Cerebellar nuclear complex (tissue), 1 donor: ENCODE measurements at regions not wholly inside any gene's neighbourhood (a gene's known extent, or its start where the extent isn't known, plus 50 kb on each side); places are given as distances from the start of the nearest gene placed in this dataset.

Experiments used
- DNase-seq, 2 experiments: peaks; one replicate each; lab custom pipeline; 2025; lab: John Stamatoyannopoulos, UW

- no peak for DNase-seq
These were observed 168.5 kb upstream of the GLI2 start for GRCh38 chr2:120567128-120567527.

DNA sequence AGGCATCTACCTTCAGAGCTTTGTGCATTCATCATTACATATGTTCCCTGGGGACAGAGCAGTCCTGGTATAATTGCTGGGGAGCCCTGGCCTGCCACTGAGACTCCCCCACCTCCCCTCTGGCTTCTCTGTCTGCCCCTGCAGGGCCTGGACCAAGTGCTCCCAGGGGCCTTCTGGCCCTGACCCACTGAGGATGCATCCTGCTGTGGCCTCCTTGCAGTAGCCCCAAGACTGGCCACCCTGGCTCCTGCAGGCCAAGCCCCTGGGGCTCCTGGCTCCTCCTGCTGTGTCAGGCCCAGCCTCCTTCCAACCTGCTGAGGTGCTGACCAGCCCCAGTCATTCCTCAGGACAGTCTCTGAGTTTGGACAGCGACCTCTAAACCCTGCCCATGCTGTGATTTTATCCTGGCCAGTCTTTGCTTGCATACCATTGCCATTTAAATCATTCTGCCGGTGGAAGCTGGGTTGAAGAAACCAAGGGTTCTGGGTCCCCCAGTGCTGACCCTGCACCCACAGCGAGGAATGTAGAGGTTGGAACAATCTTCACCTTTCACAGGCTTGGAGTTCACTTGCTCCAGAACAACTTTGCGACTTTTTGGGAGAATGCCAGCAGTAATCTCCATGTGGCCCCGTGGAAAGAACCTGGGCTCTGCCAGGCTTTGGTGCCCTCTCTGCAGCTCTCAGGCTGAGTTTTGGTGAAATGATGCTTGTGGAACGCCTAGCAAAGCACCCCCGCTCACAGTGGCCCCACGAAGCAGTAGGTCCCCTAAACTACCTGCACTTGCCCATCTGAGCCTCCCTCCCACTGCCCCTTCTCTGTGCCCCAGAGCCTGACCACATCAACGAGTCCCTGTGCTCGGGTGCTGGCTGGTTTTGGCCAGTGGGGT is 167.3 kb upstream of the GLI2 start:
- DNase-seq: no peak

DNA sequence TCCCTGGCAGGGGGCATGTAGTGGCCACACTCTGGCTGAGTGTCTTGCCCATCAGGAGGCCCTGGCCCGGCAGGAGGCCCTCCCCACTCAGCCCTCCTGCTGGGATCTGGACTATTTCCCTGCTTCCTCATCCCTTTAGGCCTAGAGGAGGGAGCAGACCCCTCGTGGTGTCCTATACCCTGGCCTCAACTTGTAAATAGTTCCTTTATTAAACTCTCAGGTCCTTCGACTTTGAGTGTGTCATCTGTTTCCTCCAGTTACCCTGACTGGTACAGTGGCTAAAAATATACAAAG is 166.7 kb upstream of the GLI2 start:
- DNase-seq: no peak

- DNase-seq: no peak
These were observed 165.7 kb upstream of the GLI2 start for GRCh38 chr2:120570001-120570400.

DNA sequence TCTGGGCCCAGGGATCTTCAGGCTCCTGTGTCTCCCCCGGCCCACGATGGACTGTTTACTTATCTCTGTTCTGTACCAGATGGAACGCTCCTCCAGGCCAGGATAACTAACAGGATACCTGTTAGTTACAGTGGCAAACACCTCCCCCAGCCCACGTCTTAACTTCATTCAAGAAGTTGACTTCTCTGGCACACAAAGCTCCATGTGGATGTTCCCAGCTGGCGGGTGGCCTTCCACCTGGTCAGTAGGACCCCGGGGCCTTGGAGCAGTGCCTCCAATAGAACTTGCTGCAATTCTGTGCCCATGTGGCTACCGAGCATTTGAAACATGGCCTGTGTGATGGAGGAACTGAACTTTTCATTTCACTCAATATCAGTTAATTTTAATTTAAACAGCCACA is 165.1 kb upstream of the GLI2 start:
- no peak for DNase-seq

DNA sequence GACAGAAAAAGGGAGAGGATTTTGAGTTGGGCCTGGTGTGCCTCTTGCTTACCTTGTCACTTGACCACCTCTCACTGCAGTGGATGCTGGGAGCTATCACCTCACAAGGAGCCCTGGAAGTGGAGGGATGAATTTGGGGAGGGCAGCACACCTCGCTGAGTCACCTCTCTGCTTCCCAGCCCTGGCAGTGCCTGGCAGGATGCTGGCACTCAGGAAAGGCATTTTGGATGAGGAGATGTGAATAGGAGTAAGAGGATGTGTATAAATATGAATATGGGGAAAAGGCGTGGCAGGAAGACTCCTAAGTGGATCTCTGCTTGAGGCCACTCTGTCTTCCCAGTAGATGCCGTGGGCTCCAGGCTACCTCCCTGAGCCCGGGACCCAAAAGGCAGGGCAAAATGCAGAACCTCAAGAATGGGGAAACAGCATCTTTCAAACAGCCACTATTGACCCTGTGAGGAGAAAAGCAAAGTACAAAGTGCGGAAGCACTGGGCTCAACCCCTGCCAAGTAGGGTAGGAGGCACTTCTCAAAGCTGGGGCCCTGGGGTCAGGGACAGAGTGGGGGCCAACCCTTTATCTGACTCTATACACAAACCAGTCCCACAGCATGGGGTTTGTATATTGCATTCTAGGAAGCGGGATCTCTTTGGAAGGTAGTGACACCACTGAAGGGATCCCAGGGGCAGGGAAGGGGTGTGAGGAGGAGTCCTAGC is 164.5 kb upstream of the GLI2 start:
- no peak for DNase-seq

GRCh38 chr2:120572226-120572625 is 163.4 kb upstream of the GLI2 start:
- DNase-seq: no peak

GRCh38 chr2:120574620-120575019 is 161.0 kb upstream of the GLI2 start:
- no peak for DNase-seq

GRCh38 chr2:120575966-120576365 is 159.7 kb upstream of the GLI2 start:
- DNase-seq: no peak

DNA sequence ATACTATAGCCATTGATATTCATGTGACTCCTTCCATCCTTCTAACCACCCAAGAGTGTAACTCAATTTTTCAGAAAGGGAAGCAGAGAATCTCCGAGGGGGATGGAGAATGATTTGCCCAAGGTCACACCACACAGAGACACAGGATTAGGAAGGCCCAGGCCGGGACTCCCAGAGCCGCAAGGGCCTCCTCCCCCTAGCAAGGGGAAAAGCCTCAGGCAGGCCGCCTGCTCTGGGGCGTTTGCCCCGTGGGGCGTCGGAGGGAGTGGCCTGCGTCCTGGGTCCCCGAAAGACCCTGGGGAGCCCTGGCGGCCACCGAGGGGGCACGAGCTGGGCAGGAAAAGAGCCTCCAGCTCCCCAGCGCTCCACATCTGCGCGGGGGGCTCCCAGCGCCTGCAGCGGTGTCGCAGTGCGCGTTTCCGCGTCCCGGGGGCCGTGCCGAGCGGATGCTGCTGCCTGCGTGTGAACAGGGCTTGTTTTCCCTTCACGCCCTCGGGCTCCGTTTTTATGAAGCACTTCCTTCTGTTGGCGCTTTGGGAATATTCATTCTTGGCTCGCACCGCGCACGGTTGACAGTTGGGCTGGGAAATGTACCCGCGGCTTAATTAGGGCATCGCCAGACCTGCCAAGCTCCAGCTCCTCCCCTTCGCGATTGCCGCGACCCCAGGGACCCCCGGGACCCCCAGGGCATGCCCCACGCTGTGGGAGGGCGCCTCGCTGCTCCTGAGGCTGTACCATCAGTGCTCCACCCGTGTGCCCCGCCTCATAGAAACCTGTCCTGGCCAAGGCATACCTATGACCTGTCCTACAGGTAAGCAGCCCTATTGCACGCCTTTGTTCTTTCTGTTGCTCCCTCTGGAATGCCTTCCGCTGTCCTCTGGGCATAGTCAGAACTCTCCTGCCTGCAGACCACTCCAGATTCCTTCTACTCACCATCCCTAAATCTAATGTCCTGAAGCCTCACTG is 158.9 kb upstream of the GLI2 start:
- no peak for DNase-seq

GRCh38 chr2:120577721-120578295 is 157.9 kb upstream of the GLI2 start:
- DNase-seq: no peak

DNA sequence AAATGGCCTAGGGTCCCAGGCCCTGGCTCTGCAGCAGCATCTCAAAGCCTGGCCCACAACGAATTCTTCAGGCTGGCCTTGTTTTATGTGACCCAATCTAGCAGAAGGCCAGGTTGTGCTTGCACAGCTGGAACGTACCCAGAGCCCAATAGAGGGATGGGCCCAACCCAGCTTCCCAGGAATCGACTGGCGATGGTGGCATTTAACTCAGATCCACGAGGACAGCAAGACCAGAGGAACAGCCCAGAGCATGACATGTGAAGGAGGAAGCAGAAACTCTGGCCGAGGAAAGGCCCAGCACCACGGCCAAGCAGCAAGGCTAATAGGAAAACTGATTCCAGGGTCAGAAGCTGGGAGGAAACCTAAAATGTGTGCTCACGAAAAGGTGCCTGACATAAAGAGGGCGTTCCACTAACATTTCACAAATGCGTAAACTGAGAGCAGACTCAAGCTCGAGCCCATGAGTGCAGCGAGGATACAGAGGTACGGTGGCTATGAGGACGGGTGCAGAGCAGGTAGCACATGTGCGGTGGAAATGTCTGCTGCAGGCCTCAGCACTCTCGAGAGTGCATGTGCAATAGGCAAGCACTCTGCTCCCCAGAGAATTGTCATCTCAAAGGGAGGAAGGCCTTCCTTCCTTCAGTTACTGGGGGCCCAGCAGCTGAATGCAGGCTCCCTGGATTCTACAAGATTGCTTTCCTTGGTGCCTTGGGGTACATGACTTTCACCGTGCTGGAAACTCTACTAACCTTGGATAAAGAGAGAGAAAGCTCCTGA is 156.9 kb upstream of the GLI2 start:
- DNase-seq: no peak

DNA sequence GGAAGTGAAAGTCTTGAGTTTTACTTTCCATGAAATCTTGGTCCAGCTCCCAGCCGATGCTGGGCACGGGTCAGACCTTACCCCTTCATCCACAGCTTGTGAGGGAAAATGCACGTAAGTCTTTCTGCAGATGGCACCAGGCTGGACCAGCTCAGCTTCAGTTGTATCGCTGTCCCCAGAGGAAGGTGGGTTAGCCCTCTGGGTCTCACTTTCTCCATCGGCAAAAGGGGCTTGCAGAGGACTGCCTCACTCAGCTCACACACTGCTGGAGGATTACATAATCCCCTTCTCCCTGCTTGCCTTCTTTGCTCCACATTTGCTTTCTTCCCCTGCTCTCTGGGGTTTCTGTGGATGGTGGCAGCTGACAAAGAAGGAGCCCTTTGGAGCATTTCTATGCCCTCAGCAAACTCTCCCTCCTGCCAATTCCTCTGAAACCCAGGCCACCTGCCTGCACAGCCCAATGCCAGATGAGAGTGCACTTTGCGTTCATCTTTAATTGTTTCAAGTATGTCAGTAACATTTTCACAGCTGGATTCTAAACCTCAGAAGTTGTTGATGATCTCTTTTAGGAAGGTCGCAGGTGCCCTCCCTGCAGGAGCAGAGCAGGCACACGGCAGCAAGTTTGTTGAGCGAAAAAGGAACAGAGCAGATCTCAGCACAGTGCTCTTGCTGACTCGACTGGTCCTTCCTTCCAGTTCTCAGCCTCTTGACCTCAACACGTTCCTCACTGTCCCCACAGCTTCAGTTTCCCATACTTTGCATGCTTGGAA is 155.6 kb upstream of the GLI2 start:
- no peak for DNase-seq

GRCh38 chr2:120580709-120581108 is 155.0 kb upstream of the GLI2 start:
- DNase-seq: no peak

DNA sequence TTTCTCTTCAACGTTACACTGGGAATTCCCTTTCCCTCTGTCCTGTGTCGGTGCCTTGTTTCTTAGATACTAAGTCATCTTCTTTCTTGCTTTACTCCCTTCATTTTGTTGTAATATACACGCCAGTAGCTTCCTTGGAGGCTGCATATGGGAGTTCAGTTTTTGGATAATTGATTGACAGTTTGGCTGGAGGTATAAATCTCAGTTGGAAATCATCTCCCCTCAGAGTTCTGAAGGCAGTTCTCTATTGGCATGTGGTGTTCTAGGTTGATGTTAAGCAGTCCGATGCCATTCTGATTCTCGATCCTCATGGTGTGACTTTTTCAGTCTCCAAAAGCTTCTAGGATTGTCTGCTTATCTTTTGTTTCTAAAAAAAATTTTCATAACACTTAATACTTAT is 152.5 kb upstream of the GLI2 start:
- no peak for DNase-seq

DNA sequence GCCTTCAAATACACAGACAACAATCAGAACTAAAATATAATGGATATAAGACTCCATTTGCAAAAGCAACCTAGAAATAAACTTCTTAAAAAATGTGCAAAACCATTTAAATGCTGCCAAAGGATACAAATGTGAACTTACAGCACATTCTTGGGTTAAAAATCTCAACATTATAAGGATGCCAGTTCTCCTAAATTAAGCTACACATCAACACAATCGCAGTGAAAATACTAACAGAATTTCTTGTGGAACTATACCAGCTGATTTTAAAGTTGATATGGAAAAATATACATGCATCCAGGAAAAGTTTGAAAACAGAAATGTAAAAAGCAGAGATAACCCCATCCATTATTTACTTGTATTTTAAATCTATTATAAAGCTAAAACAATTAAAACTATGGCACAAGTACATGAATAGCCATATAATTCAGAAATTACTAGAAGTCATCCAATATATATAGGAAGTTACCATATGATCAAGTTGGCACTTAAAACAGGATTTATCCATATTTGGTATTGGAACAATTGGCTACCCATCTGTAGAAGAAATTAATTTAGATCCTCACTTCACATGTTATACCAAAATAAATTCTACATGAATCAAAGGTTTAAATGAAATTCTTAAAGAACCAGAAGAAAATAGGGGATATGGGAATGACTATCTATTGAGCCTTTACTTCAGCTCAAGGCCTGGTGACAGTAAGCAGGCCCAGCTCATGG is 151.7 kb upstream of the GLI2 start:
- DNase-seq: no peak

DNA sequence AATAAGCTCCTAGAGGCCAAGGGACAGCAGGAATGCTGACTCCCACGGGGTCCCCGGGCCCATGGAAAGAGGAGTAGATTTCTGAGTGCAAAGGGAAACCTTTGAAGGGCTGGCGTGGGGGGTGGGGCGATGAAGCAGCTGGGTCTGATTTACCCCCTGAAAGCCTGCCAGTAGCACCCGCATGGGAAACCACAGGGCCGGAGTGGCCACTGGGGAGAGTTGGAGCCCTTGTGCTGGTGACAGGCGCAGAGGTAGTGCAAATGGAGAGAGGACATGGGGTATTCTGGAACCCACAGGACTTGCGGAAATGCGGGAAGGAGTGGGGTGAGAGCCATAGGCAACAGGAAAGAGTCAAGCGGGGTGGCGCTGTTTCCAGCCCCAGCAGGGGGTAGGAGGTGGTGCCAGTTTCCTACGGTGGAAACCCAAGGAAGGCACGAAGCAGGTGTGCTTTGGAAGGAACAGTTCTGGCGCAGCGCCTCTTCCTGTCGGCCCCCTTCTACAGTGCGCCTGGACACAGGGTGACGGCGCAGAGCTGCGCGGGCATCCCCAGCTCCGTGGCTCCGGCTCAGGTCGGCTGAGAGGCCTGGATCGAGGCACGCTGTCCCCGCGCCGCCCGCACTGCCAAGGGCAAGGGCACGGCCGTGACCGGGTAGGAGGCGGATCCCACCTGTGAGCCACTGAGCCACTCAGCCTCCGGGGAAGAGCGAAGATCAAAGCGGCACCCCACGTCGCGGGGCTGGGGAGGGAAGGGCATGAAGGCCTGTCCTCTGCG is 149.0 kb upstream of the GLI2 start:
- DNase-seq: no peak

GRCh38 chr2:120587279-120587996 is 148.2 kb upstream of the GLI2 start:
- no peak for DNase-seq

DNA sequence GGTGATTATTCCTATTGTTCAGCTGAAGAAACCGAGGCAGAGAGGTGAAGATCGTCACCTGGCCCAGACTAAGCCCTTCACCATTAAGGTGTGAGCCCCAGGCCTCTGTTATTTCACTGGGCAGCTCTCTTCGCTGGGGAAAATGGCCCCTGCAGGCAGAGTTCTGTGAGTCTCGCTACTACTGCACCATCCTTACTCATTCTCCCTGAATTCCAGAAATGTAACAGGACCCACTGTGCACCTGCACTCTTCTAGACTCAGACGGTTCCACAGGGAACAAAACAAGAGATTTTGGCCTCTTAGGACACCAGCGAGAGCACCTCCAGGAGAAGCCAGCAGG is 147.7 kb upstream of the GLI2 start:
- DNase-seq: no peak
